GM12875 (cell line): ENCODE measurements at regions not wholly inside any gene's neighbourhood (a gene's known extent, or its start where the extent isn't known, plus 50 kb on each side); places are given as distances from the start of the nearest gene placed in this dataset.
"Not testable (repeated sequence)": the region's sequence is repeated elsewhere in the genome, so short reads cannot be mapped to it uniquely, and the experiment has no call there.

ENCODE experiments used
- H3K4me3 ChIP-seq: one replicate; pipeline ENCODE4 v1.5.1; 2011; ENCODE audit warnings: low read depth, low read length, control low read depth
- CTCF ChIP-seq: IDR thresholded peaks from 2 replicates; pipeline ENCODE4 v1.5.1; 2011; ENCODE audit warnings: low read depth, mild to moderate bottlenecking, control low read depth, inconsistent platforms, low read length, moderate library complexity, borderline replicate concordance; ENCODE audit not compliant: insufficient read depth

DNA sequence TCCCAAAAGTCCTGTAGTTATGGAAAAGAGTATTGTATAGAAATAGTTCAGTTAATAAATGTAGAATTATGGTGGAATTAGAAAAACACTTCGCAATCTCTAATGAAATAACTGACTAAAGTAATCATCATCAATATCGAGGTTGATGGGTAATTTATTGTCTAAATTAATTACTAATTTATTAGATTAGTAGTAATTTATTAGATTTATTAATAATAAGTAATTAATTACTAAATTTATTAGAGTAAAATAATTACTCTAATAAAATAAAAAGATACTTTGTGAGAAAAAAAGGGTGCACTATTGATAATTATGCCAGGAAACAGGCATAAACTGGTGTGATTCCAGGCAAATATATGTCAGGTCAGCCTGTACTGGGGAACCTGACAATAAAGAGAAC is 455.6 kb downstream of the AASDHPPT start:
- no peak overlapping the region for H3K4me3 ChIP-seq
- TF ChIP-seq CTCF: no peak

DNA sequence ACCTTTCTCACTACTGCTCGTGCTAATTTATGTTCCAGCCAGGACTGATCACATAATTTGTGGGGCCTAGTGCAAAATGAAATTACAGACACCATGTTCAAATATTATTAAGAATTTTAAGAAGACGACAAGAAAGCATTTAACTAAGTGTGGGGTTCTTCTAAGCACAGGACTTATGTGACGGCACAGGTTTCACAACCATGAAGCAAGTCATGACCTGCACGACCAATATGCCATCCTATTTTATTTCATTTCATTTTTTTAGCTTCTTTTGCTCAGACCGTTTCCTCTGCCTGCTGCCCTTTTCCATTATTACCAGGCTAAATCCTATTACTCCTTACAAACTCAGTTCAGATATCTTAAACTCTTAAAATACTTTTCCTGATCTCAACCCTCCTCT is 462.5 kb downstream of the AASDHPPT start:
- H3K4me3 ChIP-seq: no peak overlapping the region
- no peak for TF ChIP-seq CTCF

DNA sequence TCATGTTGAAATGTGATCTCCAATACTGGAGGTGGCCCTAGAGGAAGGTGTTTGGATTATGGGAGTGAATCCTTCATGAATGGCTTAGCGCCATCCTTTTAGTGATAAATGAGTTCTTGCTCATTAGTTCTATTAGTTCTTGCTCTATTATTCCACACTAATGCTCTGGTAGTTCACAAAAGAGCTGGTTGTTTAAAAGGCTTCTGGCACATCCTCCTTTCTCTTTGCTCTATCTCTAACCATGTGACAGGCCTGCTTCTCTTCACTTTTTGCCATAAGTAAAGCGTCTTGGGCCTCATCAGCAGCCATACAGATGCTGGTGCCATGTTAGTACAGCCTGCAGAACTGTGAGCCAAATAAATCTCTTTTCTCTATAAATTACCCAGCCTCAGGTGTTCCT is 469.9 kb downstream of the GUCY1A2 start:
- TF ChIP-seq CTCF: no peak
- H3K4me3 ChIP-seq: no peak overlapping the region

GRCh38 chr11:106551744-106552673 is 466.3 kb downstream of the GUCY1A2 start:
- no peak for TF ChIP-seq CTCF
- no peak overlapping the region for H3K4me3 ChIP-seq

DNA sequence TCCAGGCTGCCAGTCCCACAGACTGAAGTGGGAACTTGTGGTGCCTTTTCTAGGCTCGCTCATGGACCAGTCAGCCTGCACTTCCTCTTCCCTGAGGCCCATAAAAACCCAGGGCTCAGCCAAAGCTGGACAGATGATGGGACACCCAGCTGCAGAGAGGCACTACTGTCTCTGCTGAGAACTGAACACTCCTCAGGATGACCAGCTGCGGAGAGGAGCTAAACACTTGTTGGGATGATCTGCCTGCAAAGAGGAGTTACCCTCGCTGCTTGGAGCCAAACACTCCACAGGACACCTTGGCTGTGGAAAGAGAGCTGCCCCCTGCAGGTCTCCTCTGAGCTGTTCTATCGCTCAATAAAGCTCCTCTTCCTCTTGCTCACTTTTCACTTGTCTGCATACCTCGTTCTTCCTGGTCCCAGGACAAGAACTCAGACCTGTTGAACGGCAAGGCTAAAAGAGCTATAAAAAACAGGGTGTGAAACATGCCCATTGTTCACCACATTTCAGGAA is 465.5 kb downstream of the GUCY1A2 start:
- TF ChIP-seq CTCF: no peak
- no peak overlapping the region for H3K4me3 ChIP-seq

DNA sequence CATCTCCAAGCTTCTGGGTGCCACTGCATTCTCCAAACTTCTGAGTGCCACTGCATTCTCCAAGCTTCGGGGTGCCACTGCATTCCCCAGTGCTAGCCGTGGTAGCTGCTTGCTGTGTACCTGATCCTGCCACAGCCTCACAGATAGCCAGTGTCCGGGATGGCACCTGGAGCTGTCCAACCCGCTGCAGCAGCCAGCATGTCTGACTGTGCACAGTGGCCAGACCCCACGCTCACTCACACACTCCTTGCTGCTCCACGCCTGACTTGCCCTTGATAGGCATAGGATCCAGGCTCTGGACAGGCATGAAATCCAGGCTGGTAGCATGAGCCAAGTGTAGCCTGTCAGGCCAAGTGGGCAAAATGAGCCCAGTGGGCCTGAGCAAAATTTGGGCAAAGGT is 465.0 kb downstream of the GUCY1A2 start:
- no peak overlapping the region for H3K4me3 ChIP-seq
- no peak for TF ChIP-seq CTCF

GRCh38 chr11:106555566-106556250 is 462.6 kb downstream of the GUCY1A2 start:
- not testable (repeated sequence) for H3K4me3 ChIP-seq
